BLaER1 treated with 17β-estradiol and CSF1 and Interleukin-3, amounts not matched to agents 10 nM and 100 nM (cell line): ENCODE measurements at regions not wholly inside any gene's neighbourhood (a gene's known extent, or its start where the extent isn't known, plus 50 kb on each side); places are given as distances from the start of the nearest gene placed in this dataset.

Source experiments
- H3K27ac ChIP-seq, 11 experiments: shearing (Covaris generic); formaldehyde crosslinking; 2 replicates each; pipeline ENCODE4 v1.8.1; 2022
- H3K27me3 ChIP-seq, 11 experiments: shearing (Covaris generic); formaldehyde crosslinking; 2 replicates each; pipeline ENCODE4 v1.8.1; 2022
- H3K36me3 ChIP-seq, 11 experiments: shearing (Covaris generic); formaldehyde crosslinking; 2 replicates each; pipeline ENCODE4 v1.8.1; 2022
- H3K4me1 ChIP-seq, 10 experiments: shearing (Covaris generic); formaldehyde crosslinking; 2 replicates each; pipeline ENCODE4 v1.8.1; 2022
- H3K4me2 ChIP-seq, 11 experiments: shearing (Covaris generic); formaldehyde crosslinking; 2 replicates each; pipeline ENCODE4 v1.8.1; 2022
- H3K4me3 ChIP-seq, 10 experiments: shearing (Covaris generic); formaldehyde crosslinking; 2 replicates each; pipeline ENCODE4 v1.8.1; 2022
- H3K9ac ChIP-seq, 11 experiments: shearing (Covaris generic); formaldehyde crosslinking; 2 replicates each; pipeline ENCODE4 v1.8.1; 2022
- H3K9me3 ChIP-seq, 11 experiments: shearing (Covaris generic); formaldehyde crosslinking; replicated peaks in 1 of 11; 2 replicates each; pipeline ENCODE4 v1.8.1; 2022
- H4K20me1 ChIP-seq, 11 experiments: shearing (Covaris generic); formaldehyde crosslinking; 2 replicates each; pipeline ENCODE4 v1.8.1; 2022
- Cebpa-rat ChIP-seq, 11 experiments: shearing (Covaris generic); IDR thresholded peaks; 2 replicates each; pipeline ENCODE4 v1.8.1; 2022

DNA sequence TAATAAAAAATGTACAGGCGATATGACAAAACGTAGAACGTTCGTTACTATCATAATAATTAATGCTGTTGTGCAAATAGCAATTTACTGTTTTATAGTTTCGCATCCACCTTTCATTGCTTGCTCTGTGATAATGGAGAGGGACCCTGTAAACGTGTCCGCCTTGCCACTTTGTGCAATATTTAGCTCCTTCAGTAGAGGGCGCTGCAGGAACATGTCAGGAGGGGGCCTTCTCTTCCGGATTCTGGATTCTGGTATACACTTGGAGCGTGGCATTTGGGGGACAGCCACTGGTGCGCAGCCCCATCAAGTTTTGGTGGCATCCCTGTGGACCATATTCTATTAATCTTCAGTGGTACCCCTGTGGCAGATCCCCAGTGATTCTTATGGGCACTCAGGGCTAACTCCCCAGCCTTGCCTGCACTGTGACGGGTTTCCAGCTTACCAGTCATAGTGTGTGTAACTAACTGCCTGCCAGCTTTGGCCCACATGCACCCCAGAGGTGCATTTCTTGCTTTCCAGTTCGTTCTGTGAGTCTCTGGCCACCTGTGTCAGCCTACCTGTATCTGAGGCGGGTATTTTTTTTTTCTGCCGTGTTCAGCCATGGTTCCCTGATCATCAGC, 140.3 kb downstream of the CYRIA start:
- no peak for TF ChIP-seq Cebpa-rat (IDR thresholded peaks at IDR 0.05)
- no peak overlapping the region for H3K4me2 ChIP-seq

DNA sequence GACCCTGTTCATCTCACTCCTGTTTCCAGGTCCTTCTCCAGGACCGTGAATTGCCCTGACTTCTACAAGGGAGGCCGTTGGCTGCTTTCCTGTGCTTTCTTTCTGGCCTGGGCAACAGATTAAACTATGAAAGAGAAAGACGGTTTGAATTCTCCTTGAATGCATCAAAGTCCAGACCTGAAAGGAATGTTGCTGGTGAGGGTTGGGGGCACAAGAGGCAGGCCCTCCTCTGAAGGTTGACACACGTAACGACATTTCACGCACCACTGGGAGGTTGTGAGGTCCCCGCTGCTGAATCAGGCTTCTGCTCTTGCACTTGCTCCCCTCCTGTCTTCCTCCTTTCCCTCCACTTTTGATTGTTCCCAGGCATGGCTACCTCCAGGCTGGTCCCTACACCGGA, 141.9 kb downstream of the CYRIA start:
- Histone ChIP-seq H3K27ac (no peak overlapping the region), H3K9me3 (peaks cover 0 to 5% (median 0%) of the 10 kb centered on the region in 11 experiments; a peak in 1 of 22 replicates), H3K36me3 (no peaks in the 10 kb centered on the region), H3K27me3 (no peaks in the 10 kb centered on the region), H3K4me2 (no peak overlapping the region), H3K9ac (no peak overlapping the region), H3K4me1 (no peaks in the 10 kb centered on the region), H4K20me1 (no peaks in the 10 kb centered on the region), H3K4me3 (no peak overlapping the region)
- TF ChIP-seq Cebpa-rat (IDR thresholded peaks at IDR 0.05), result no peak

More for the DNA sequence above, 140.3 kb downstream of the CYRIA start:
- H3K9ac ChIP-seq, result no peak overlapping the region
- H3K27ac ChIP-seq, result no peak overlapping the region
- no peaks in the 10 kb centered on the region for H3K4me1 ChIP-seq
- no peaks in the 10 kb centered on the region for H3K27me3 ChIP-seq
- no peaks in the 10 kb centered on the region for H3K36me3 ChIP-seq
- no peaks in the 10 kb centered on the region for H4K20me1 ChIP-seq
- H3K4me3 ChIP-seq, result no peak overlapping the region
- no peaks in the 10 kb centered on the region for H3K9me3 ChIP-seq

DNA sequence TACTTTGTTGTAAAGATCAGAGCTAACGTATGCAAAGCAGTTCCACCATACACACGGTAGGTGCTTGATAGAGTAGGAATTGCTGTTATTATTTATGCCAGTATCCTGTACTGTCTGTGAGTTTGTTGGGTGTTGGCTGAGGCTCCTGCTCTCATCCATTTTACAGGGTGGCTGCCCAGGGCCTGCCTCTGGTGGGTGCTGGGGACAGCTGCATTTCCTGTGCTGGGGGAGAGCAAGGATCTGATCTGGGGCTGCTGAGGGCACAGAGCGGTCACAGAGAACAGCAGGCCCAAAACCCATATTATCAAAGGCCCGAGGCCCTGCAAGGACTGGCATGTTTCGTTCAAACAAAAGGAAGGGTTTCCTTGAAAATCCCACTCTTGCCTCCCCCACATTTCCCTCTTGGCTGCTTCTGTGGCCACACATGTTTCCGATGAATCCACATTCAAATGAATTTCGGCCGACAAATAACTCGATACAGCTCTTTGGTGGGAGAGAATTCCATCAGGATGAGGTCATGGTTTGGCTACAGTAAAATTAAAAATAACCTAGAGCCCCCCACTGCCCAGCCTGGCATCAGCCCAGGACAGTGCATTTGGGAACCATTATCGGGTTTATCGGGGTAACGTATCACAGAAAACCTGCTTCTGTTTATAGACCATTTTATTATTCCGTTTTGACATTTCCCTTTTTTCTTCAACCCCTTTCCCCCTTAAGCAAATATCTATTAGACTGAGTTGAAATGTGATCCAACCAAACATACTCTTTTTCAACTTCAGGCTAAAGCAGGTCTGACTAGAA, 143.4 kb downstream of the CYRIA start:
- no peak for TF ChIP-seq Cebpa-rat (IDR thresholded peaks at IDR 0.05)
- Histone ChIP-seq H3K4me1 (no peaks in the 10 kb centered on the region), H3K9ac (no peak overlapping the region), H3K4me3 (no peak overlapping the region), H3K9me3 (peaks cover 0 to 5% (median 0%) of the 10 kb centered on the region in 11 experiments; a peak in 1 of 22 replicates), H3K27ac (no peak overlapping the region), H3K27me3 (no peaks in the 10 kb centered on the region), H3K4me2 (no peak overlapping the region), H4K20me1 (no peaks in the 10 kb centered on the region), H3K36me3 (no peaks in the 10 kb centered on the region)

DNA sequence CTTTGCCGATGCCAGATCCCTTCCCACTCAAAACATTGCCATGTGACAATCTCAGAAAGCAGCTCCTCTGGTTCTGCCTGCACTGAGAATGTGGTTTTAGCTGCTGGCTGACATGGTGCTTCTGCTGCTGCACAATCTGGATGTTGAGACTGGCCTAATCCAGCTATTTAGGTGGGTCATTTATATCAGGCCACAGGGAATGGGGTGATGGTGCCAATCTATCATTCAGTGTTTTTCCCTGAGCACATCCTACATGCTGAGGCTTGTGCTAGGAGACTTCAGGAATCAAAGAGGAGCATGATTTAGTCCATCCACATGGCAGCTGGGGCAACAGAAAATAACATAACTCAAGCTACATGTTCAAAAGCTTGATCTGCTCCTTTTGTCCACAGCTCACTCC, 144.7 kb downstream of the CYRIA start:
- H3K4me1 ChIP-seq, result no peaks in the 10 kb centered on the region
- no peak overlapping the region for H3K9ac ChIP-seq
- no peak overlapping the region for H3K27ac ChIP-seq
- no peaks in the 10 kb centered on the region for H4K20me1 ChIP-seq
- H3K4me2 ChIP-seq, result no peak overlapping the region
- no peak overlapping the region for H3K4me3 ChIP-seq
- TF ChIP-seq Cebpa-rat (IDR thresholded peaks at IDR 0.05), result no peak
- no peaks in the 10 kb centered on the region for H3K27me3 ChIP-seq
- no peaks in the 10 kb centered on the region for H3K36me3 ChIP-seq
- peaks cover 0 to 5% (median 0%) of the 10 kb centered on the region in 11 experiments; a peak in 1 of 22 replicates for H3K9me3 ChIP-seq

DNA sequence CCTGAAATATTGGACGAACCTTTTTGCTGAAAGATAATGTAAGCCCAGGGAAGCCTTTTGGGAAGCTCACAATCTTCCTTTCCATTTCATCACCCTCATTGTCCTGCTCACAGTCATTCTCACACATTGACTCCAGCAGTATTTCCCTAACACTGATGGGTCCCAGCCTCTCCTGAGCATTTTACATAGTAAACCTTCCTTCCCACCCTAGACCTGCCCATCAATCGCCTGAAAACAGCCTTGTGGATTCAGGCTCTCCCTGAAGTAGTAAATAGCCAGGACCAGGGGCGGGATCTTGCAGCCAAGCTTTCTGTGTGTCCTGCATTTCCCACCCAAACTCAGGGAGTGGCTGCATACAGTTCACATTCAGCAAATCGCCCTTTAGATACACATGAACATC, 149.9 kb downstream of the CYRIA start:
- H3K9me3 ChIP-seq, result peaks cover 0 to 5% (median 0%) of the 10 kb centered on the region in 11 experiments; a peak in 1 of 22 replicates
- no peak overlapping the region for H3K4me3 ChIP-seq
- no peak overlapping the region for H3K4me2 ChIP-seq
- no peak for TF ChIP-seq Cebpa-rat (IDR thresholded peaks at IDR 0.05)
- no peak overlapping the region for H3K27ac ChIP-seq
- H3K27me3 ChIP-seq, result no peaks in the 10 kb centered on the region
- no peaks in the 10 kb centered on the region for H3K4me1 ChIP-seq
- no peaks in the 10 kb centered on the region for H3K36me3 ChIP-seq
- H3K9ac ChIP-seq, result no peak overlapping the region
- no peaks in the 10 kb centered on the region for H4K20me1 ChIP-seq

DNA sequence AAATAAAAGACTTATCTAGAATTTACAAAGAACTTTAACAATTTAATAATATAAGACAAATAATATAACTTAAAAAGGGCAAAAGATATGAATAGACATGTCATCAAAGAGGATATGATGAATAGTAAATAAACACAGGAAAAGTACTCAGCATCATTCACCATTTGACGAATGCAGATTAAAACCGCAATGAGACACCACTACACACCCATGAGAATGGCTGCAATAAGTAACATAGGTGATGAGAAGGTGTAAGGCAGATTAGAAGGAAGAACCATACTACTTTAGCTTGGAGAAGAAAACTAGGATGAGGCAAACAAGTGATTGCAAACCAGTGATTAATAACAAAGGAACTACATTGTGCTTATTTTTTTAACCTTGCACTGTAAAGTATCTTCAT, 152.0 kb downstream of the CYRIA start:
- H3K36me3 ChIP-seq, result no peaks in the 10 kb centered on the region
- no peak overlapping the region for H3K9ac ChIP-seq
- no peak for TF ChIP-seq Cebpa-rat (IDR thresholded peaks at IDR 0.05)
- H3K4me3 ChIP-seq, result no peak overlapping the region
- no peak overlapping the region for H3K27ac ChIP-seq
- H3K4me2 ChIP-seq, result no peak overlapping the region
- no peaks in the 10 kb centered on the region for H3K9me3 ChIP-seq
- H3K4me1 ChIP-seq, result no peaks in the 10 kb centered on the region
- 0 out of 22 replicates have a peak, but pooled peaks cover 0 to 11% (median 0%) of the 10 kb centered on the region in 11 experiments for H4K20me1 ChIP-seq
- H3K27me3 ChIP-seq, result peaks cover 8 to 11% (median 9%) of the 10 kb centered on the region in 11 experiments

DNA sequence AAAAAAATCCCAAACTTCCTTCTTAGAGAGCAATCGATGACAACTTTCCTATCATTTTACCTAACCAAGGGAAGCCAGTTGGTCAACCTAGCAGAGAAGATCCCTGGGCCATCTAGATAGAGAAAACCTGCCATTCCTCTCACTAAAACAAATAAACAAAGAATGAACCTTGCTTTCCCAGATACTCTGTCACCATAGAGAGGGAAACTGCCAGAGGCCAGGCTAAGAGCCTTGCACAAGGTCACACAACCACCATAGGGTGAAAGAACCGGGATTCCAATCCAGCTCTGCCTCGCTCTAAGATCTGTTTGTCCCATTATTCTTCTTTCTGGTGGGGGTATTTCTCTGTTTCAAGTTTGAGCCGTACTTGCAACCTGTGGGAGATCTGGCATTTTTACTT, 154.6 kb downstream of the CYRIA start:
- no peak for TF ChIP-seq Cebpa-rat (IDR thresholded peaks at IDR 0.05)
- Histone ChIP-seq H3K4me1 (peaks cover 0 to 8% (median 0%) of the 10 kb centered on the region in 10 experiments; a peak in 3 of 20 replicates), H3K36me3 (no peaks in the 10 kb centered on the region), H3K27ac (no peak overlapping the region), H3K4me2 (no peak overlapping the region), H3K27me3 (peaks cover 21 to 28% (median 24%) of the 10 kb centered on the region in 11 experiments), H3K4me3 (no peak overlapping the region), H3K9me3 (no peaks in the 10 kb centered on the region), H4K20me1 (peaks cover 0 to 11% (median 0%) of the 10 kb centered on the region in 11 experiments; a peak in 3 of 22 replicates), H3K9ac (no peak overlapping the region)

DNA sequence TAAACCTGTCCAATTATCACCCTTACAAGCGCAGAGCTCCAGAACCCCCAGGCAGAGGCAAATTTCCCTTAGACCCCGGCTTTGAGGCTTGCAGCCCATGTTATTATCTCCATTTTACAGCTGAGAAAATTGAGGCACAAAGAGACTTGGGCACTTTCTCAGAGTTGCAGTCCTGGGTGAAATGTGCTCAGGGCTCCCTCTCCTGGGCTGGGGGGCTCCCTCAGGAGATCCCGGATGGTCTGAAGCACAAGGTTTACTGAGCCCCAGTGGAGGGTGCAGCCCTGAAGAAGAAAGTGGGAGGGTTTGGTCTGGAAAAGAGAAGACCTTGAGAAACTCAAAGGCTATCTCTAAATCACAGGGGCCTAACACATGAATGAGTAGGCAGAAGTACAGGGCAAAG, 156.6 kb downstream of the CYRIA start:
- no peak overlapping the region for H3K4me3 ChIP-seq

DNA sequence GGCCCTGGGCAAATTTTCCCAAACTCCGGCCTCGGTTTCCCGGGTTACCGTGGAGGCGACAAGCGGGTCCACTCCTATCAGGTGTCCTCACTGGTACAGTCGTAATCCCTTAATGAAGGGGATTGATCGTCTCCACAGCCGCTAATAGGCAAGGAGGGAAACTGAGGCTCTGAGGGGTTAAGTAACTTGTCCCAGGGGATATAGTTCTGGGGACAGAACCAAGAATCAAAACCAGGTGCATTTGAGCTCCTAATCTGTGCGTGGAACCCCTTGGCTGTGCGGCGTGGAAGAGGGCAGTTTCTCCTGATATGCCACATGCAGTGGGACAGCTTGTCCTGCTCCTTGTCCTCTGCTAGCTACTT, 157.2 kb downstream of the CYRIA start:
- TF ChIP-seq Cebpa-rat (IDR thresholded peaks at IDR 0.05), result no peak
- no peaks in the 10 kb centered on the region for H3K9me3 ChIP-seq
- no peaks in the 10 kb centered on the region for H3K36me3 ChIP-seq
- peaks cover 0 to 11% (median 0%) of the 10 kb centered on the region in 11 experiments; a peak in 3 of 22 replicates for H4K20me1 ChIP-seq
- peak overlapping the region; percentile 53 to 91 (median 76) for H3K4me2 ChIP-seq
- H3K4me1 ChIP-seq, result peaks cover 0 to 8% (median 0%) of the 10 kb centered on the region in 10 experiments; a peak in 3 of 20 replicates
- peak overlapping the region in 1 of 11 experiments; percentile 61; a peak in 1 of 22 replicates for H3K9ac ChIP-seq
- peaks cover 21 to 28% (median 24%) of the 10 kb centered on the region in 11 experiments for H3K27me3 ChIP-seq
- peak overlapping the region in 6 of 10 experiments; percentile 39 to 62 (median 48); a peak in 6 of 20 replicates for H3K4me3 ChIP-seq
- no peak overlapping the region for H3K27ac ChIP-seq

More for the DNA sequence above, 156.6 kb downstream of the CYRIA start:
- no peak overlapping the region for H3K4me2 ChIP-seq
- peaks cover 0 to 8% (median 0%) of the 10 kb centered on the region in 10 experiments; a peak in 3 of 20 replicates for H3K4me1 ChIP-seq
- no peak overlapping the region for H3K9ac ChIP-seq
- no peak overlapping the region for H3K27ac ChIP-seq
- peaks cover 21 to 28% (median 24%) of the 10 kb centered on the region in 11 experiments for H3K27me3 ChIP-seq
- H3K36me3 ChIP-seq, result no peaks in the 10 kb centered on the region
- H3K9me3 ChIP-seq, result no peaks in the 10 kb centered on the region
- peaks cover 0 to 11% (median 0%) of the 10 kb centered on the region in 11 experiments; a peak in 3 of 22 replicates for H4K20me1 ChIP-seq
- TF ChIP-seq Cebpa-rat (IDR thresholded peaks at IDR 0.05), result no peak
